Activated CD4-positive, alpha-beta T cell treated with anti-CD3 and anti-CD28 coated beads, Interleukin-2, amount 50 U/mL, for 4 hours (primary cell): ENCODE measurements at regions not wholly inside any gene's neighbourhood (a gene's known extent, or its start where the extent isn't known, plus 50 kb on each side); places are given as distances from the start of the nearest gene placed in this dataset.
"Not testable (repeated sequence)": the region's sequence is repeated elsewhere in the genome, so short reads cannot be mapped to it uniquely, and the experiment has no call there.

Experiments
- DNase-seq, 2 experiments: peaks; one replicate each; pipeline ENCODE4 v3.0.0-alpha.2; 2020

- no peak for DNase-seq
These were observed 233.5 kb upstream of the KIAA1217 start for GRCh38 chr10:23975431-23975830.

- DNase-seq: no peak
These were observed 232.7 kb upstream of the KIAA1217 start for GRCh38 chr10:23976275-23976674.

GRCh38 chr10:23978317-23978716, 230.6 kb upstream of the KIAA1217 start:
- no peak for DNase-seq

- DNase-seq: no peak
These were observed 228.8 kb upstream of the KIAA1217 start for GRCh38 chr10:23980094-23980493.

GRCh38 chr10:23981520-23982309, 227.2 kb upstream of the KIAA1217 start:
- no peak for DNase-seq

- not testable (repeated sequence) for DNase-seq
These were observed 224.5 kb upstream of the KIAA1217 start for GRCh38 chr10:23984405-23984804.

- no peak for DNase-seq
These were observed 220.9 kb upstream of the KIAA1217 start for GRCh38 chr10:23988006-23988405.

- DNase-seq: no peak
These were observed 214.4 kb upstream of the KIAA1217 start for GRCh38 chr10:23994459-23995046.

- no peak for DNase-seq
These were observed 209.5 kb upstream of the KIAA1217 start for GRCh38 chr10:23999445-23999844.

GRCh38 chr10:24000271-24000813, 208.6 kb upstream of the KIAA1217 start:
- DNase-seq: no peak

GRCh38 chr10:24006741-24007140, 202.2 kb upstream of the KIAA1217 start:
- no peak for DNase-seq

GRCh38 chr10:24007359-24007758, 201.6 kb upstream of the KIAA1217 start:
- DNase-seq: no peak

- no peak for DNase-seq
These were observed 200.5 kb upstream of the KIAA1217 start for GRCh38 chr10:24008164-24009091.

GRCh38 chr10:24009115-24009514, 199.8 kb upstream of the KIAA1217 start:
- no peak for DNase-seq

GRCh38 chr10:24009736-24010135, 199.2 kb upstream of the KIAA1217 start:
- DNase-seq: no peak

- no peak for DNase-seq
These were observed 198.4 kb upstream of the KIAA1217 start for GRCh38 chr10:24010436-24010970.

- no peak for DNase-seq
These were observed 196.6 kb upstream of the KIAA1217 start for GRCh38 chr10:24012249-24012803.

- no peak for DNase-seq
These were observed 181.8 kb upstream of the KIAA1217 start for GRCh38 chr10:24027107-24027506.

GRCh38 chr10:24034571-24034970, 174.4 kb upstream of the KIAA1217 start:
- no peak for DNase-seq

GRCh38 chr10:24035761-24036160, 173.2 kb upstream of the KIAA1217 start:
- DNase-seq: no peak

- DNase-seq: no peak
These were observed 169.6 kb upstream of the KIAA1217 start for GRCh38 chr10:24039315-24039714.

GRCh38 chr10:24039897-24040296, 169.0 kb upstream of the KIAA1217 start:
- no peak for DNase-seq

- DNase-seq: no peak
These were observed 167.9 kb upstream of the KIAA1217 start for GRCh38 chr10:24041034-24041433.
